CMK (cell line): ENCODE measurements at regions not wholly inside any gene's neighbourhood (a gene's known extent, or its start where the extent isn't known, plus 50 kb on each side); places are given as distances from the start of the nearest gene placed in this dataset.
"Not testable (repeated sequence)": the region's sequence is repeated elsewhere in the genome, so short reads cannot be mapped to it uniquely, and the experiment has no call there.

Experiments used
- DNase-seq: peaks from one replicate; pipeline ENCODE4 v3.0.0-alpha.2; 2010; ENCODE audit warnings: low read depth

GRCh38 chr12:127469331-127469730, 797.6 kb upstream of the TMEM132C start:
- DNase-seq: no peak

- DNase-seq: no peak
These were observed 793.2 kb upstream of the TMEM132C start for GRCh38 chr12:127473766-127474165.

GRCh38 chr12:127479256-127479655, 787.7 kb upstream of the TMEM132C start:
- DNase-seq: no peak

- no peak for DNase-seq
These were observed 786.1 kb upstream of the TMEM132C start for GRCh38 chr12:127480775-127481314.

GRCh38 chr12:127482950-127483349, 784.0 kb upstream of the TMEM132C start:
- DNase-seq: no peak

- no peak for DNase-seq
These were observed 781.4 kb upstream of the TMEM132C start for GRCh38 chr12:127485528-127485927.

GRCh38 chr12:127487031-127487430, 779.9 kb upstream of the TMEM132C start:
- DNase-seq: no peak

- DNase-seq: peak; percentile 20
These were observed 777.9 kb upstream of the TMEM132C start for GRCh38 chr12:127489061-127489460.

- no peak for DNase-seq
These were observed 771.7 kb upstream of the TMEM132C start for GRCh38 chr12:127494961-127495915.

GRCh38 chr12:127496255-127496654, 770.7 kb upstream of the TMEM132C start:
- no peak for DNase-seq

GRCh38 chr12:127500512-127501035, 766.4 kb upstream of the TMEM132C start:
- no peak for DNase-seq

- DNase-seq: no peak
These were observed 765.1 kb upstream of the TMEM132C start for GRCh38 chr12:127501916-127502315.

- no peak for DNase-seq
These were observed 763.7 kb upstream of the TMEM132C start for GRCh38 chr12:127503246-127503645.

- not testable (repeated sequence) for DNase-seq
These were observed 763.0 kb upstream of the TMEM132C start for GRCh38 chr12:127503996-127504395.

- no peak for DNase-seq
These were observed 762.1 kb upstream of the TMEM132C start for GRCh38 chr12:127504874-127505273.

- no peak for DNase-seq
These were observed 759.6 kb upstream of the TMEM132C start for GRCh38 chr12:127507341-127507740.

GRCh38 chr12:127509066-127509778, 757.7 kb upstream of the TMEM132C start:
- no peak for DNase-seq

GRCh38 chr12:127515941-127516340, 751.0 kb upstream of the TMEM132C start:
- DNase-seq: no peak

GRCh38 chr12:127516467-127516866, 750.5 kb upstream of the TMEM132C start:
- DNase-seq: no peak

- DNase-seq: no peak
These were observed 747.2 kb upstream of the TMEM132C start for GRCh38 chr12:127519779-127520178.

- no peak for DNase-seq
These were observed 740.0 kb upstream of the TMEM132C start for GRCh38 chr12:127526925-127527324.

- no peak for DNase-seq
These were observed 738.4 kb upstream of the TMEM132C start for GRCh38 chr12:127528551-127528950.

- no peak for DNase-seq
These were observed 735.4 kb upstream of the TMEM132C start for GRCh38 chr12:127531542-127531941.
